Activated naive CD4-positive, alpha-beta T cell treated with anti-CD3 and anti-CD28 coated beads, Interleukin-2, amount 50 U/mL, for 24 hours (primary cell): ENCODE measurements at regions not wholly inside any gene's neighbourhood (a gene's known extent, or its start where the extent isn't known, plus 50 kb on each side); places are given as distances from the start of the nearest gene placed in this dataset.
"Not testable (repeated sequence)": the region's sequence is repeated elsewhere in the genome, so short reads cannot be mapped to it uniquely, and the experiment has no call there.

Experiments used
- H3K27ac Mint-ChIP-seq: one replicate; pipeline ENCODE4 v1.8.0; 2021; ENCODE audit warnings: mild to moderate bottlenecking, mixed read lengths
- H3K27me3 Mint-ChIP-seq: one replicate; pipeline ENCODE4 v1.8.0; 2021; ENCODE audit warnings: mixed read lengths
- H3K36me3 Mint-ChIP-seq: one replicate; pipeline ENCODE4 v1.8.0; 2021; ENCODE audit warnings: mixed read lengths
- H3K4me1 Mint-ChIP-seq: one replicate; pipeline ENCODE4 v1.8.0; 2021; ENCODE audit warnings: mixed read lengths
- H3K4me3 Mint-ChIP-seq: one replicate; pipeline ENCODE4 v1.8.0; 2021; ENCODE audit warnings: mild to moderate bottlenecking, mixed read lengths
- H3K9me3 Mint-ChIP-seq: one replicate; pipeline ENCODE4 v1.8.0; 2021; ENCODE audit warnings: mixed read lengths

GRCh38 chr3:153629148-153629547 lies 467.1 kb downstream of the RAP2B start:
- Mint-ChIP-seq H3K9me3 (no peaks in the 10 kb centered on the region), H3K4me1 (peaks cover 62% of the 10 kb centered on the region), H3K27me3 (no peaks in the 10 kb centered on the region), H3K27ac (peak overlapping the region; percentile 20), H3K4me3 (no peak overlapping the region), H3K36me3 (no peaks in the 10 kb centered on the region)

DNA sequence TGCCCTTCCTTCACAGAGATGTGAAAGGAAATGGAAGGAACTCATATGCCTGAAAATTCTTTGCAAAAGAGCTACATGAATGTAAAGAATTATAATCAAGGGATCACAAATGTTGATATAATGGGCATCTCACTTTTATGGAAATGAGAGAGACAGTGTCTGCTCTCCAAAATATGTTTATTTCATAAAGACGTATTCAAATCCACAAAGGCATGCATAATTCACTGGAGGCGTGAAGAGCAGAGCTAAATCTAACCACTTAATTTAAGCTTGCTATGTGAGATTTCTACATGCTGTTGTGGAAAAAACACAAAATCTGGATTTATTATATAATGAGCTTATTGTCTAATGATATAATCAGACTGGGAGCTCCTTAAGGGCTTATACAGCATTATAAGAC lies 469.1 kb downstream of the RAP2B start:
- no peaks in the 10 kb centered on the region for H3K27me3 Mint-ChIP-seq
- H3K36me3 Mint-ChIP-seq: no peaks in the 10 kb centered on the region
- H3K4me3 Mint-ChIP-seq: no peak overlapping the region
- no peak overlapping the region for H3K27ac Mint-ChIP-seq
- H3K4me1 Mint-ChIP-seq: peaks cover 49% of the 10 kb centered on the region
- no peaks in the 10 kb centered on the region for H3K9me3 Mint-ChIP-seq

DNA sequence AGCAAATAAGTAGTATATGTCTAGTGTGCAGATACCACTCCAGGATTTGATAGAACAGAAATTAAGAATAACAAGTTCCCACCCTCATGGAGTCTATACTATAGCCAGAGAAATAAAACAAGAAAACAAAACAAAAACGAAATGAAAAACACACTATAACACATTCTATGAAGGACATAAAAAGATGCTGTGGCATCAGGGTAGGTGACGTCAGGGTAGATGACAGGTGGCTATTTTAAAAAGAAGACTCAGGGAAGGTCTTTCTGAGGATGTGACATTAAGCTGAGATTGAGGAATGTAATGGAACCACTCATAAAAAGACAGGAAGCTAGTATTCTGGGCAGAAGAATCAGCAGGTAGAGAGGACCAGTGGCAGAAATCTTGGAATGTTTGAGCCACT lies 469.6 kb downstream of the RAP2B start:
- Mint-ChIP-seq H3K9me3 (no peaks in the 10 kb centered on the region), H3K4me3 (no peak overlapping the region), H3K27ac (no peak overlapping the region), H3K4me1 (peaks cover 43% of the 10 kb centered on the region), H3K36me3 (no peaks in the 10 kb centered on the region), H3K27me3 (no peaks in the 10 kb centered on the region)

DNA sequence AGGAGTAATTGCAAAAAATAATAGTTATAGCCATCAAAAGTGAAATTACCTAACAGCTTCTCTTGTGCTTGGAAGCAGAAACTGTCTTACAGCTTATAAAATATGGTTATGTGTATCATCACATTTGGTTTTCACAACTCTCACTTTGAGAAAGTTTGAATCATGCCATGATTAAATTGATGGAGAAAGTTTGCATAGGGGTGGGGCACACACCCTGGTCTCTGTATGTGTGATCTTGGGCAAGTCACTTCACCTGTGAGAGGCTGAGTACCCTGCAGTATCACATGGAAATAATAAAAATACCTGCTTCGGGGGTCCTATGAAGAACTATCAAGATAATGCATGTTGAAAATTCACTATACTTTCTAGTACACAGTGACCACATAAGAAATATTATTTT lies 471.4 kb downstream of the RAP2B start:
- H3K4me1 Mint-ChIP-seq: peaks cover 36% of the 10 kb centered on the region

GRCh38 chr3:153634683-153635082 lies 472.7 kb downstream of the RAP2B start:
- H3K4me3 Mint-ChIP-seq: no peak overlapping the region
- no peaks in the 10 kb centered on the region for H3K36me3 Mint-ChIP-seq
- peak overlapping the region; percentile 5 for H3K27ac Mint-ChIP-seq
- peaks cover 25% of the 10 kb centered on the region for H3K4me1 Mint-ChIP-seq
- H3K27me3 Mint-ChIP-seq: no peaks in the 10 kb centered on the region
- no peaks in the 10 kb centered on the region for H3K9me3 Mint-ChIP-seq

More for the DNA sequence above, 471.4 kb downstream of the RAP2B start:
- Mint-ChIP-seq H3K27ac (no peak overlapping the region), H3K4me3 (no peak overlapping the region), H3K9me3 (no peaks in the 10 kb centered on the region), H3K27me3 (no peaks in the 10 kb centered on the region), H3K36me3 (no peaks in the 10 kb centered on the region)

DNA sequence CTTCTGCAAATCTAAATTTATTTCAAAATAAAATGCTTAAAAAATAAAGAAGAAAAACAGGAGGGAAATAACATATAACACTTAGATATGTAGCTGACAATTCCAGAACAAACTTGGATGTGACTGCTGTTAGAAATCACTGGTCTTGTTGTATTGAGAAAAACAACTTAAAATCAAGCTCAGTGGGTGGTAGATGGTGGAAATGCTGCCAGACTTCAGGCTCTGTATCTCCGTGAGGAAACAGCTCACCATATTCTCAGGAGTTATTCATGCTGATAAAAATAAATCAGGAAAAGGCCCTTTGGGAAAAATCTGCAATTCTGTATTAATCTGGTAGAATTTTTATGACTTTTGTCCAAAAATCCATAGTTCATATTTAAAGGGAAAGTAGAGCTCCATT lies 477.6 kb downstream of the RAP2B start:
- Mint-ChIP-seq H3K27me3 (no peaks in the 10 kb centered on the region), H3K36me3 (peaks cover 3% of the 10 kb centered on the region), H3K4me1 (peaks cover 44% of the 10 kb centered on the region), H3K27ac (no peak overlapping the region), H3K4me3 (no peak overlapping the region), H3K9me3 (no peaks in the 10 kb centered on the region)

GRCh38 chr3:153640689-153641665 lies 479.0 kb downstream of the RAP2B start:
- H3K4me1 Mint-ChIP-seq: peaks cover 43% of the 10 kb centered on the region

GRCh38 chr3:153642576-153642975 lies 478.6 kb upstream of the ARHGEF26 start:
- peaks cover 43% of the 10 kb centered on the region for H3K4me1 Mint-ChIP-seq
- H3K27ac Mint-ChIP-seq, H3K36me3 Mint-ChIP-seq, H3K27me3 Mint-ChIP-seq, H3K9me3 Mint-ChIP-seq, H3K4me3 Mint-ChIP-seq: not testable (repeated sequence)

More at GRCh38 chr3:153640689-153641665, 479.0 kb downstream of the RAP2B start:
- no peaks in the 10 kb centered on the region for H3K27me3 Mint-ChIP-seq
- peaks cover 3% of the 10 kb centered on the region for H3K36me3 Mint-ChIP-seq
- H3K9me3 Mint-ChIP-seq: no peaks in the 10 kb centered on the region
- no peak overlapping the region for H3K27ac Mint-ChIP-seq
- no peak overlapping the region for H3K4me3 Mint-ChIP-seq

GRCh38 chr3:153643471-153643870 lies 477.7 kb upstream of the ARHGEF26 start:
- not testable (repeated sequence) for H3K27me3 Mint-ChIP-seq, H3K9me3 Mint-ChIP-seq, H3K36me3 Mint-ChIP-seq
- Mint-ChIP-seq H3K27ac (peak overlapping the region; percentile 1), H3K4me1 (peaks cover 43% of the 10 kb centered on the region), H3K4me3 (peak overlapping the region; percentile 45)

DNA sequence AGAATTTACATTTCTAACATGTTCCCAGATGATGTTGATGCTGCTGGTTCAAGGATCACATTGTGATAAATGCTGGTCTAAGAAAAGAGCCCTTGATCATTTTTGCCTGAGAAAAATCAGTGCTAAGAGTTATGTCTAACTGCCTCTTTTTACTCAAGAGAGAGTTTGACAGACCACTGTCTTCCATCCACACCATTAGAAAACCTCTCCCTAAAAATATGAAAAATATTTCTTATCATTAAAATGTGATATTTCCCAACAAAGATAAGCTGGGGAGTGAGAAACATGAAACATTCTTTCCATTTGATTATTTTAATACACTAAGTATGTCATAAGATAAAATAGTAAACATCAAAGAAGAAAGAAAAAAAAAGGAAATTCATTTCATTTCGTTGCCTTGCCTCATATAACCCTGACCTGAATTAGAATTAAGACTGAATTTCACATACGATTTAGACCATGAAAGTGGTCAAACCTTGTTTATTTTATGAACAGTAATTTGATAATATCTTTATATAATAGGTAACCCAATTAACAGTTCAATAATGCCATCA lies 471.8 kb upstream of the ARHGEF26 start:
- no peaks in the 10 kb centered on the region for H3K27me3 Mint-ChIP-seq
- H3K4me1 Mint-ChIP-seq: peaks cover 6% of the 10 kb centered on the region
- H3K36me3 Mint-ChIP-seq: no peaks in the 10 kb centered on the region
- H3K27ac Mint-ChIP-seq: no peak overlapping the region
- H3K4me3 Mint-ChIP-seq: no peak overlapping the region
- H3K9me3 Mint-ChIP-seq: peaks cover 5% of the 10 kb centered on the region

- Mint-ChIP-seq H3K9me3 (peaks cover 5% of the 10 kb centered on the region), H3K27ac (no peak overlapping the region), H3K36me3 (no peaks in the 10 kb centered on the region), H3K4me3 (no peak overlapping the region), H3K27me3 (no peaks in the 10 kb centered on the region), H3K4me1 (no peaks in the 10 kb centered on the region)
Observed at GRCh38 chr3:153652076-153652475, 469.1 kb upstream of the ARHGEF26 start.

DNA sequence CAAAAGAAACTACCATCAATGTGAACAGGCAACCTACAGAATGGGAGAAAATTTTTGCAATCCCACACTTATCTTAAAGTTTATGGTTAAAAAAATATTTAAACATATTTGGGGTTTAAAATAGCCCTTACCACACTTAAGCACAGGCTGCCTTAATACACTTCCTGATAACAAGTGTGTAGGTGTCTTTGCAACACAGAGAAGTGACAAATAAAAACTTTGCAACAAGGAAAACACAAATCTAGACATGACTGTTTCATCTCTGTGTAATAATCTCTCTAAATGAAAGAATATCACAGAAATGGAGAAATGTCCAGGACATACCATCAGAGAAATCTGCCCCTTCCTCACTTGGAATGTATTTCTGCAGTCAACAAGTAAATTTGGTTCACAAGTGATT lies 464.1 kb upstream of the ARHGEF26 start:
- H3K27me3 Mint-ChIP-seq: no peaks in the 10 kb centered on the region
- no peaks in the 10 kb centered on the region for H3K36me3 Mint-ChIP-seq
- H3K9me3 Mint-ChIP-seq: no peaks in the 10 kb centered on the region

GRCh38 chr3:153657461-153657860 lies 463.7 kb upstream of the ARHGEF26 start:
- no peak overlapping the region for H3K27ac Mint-ChIP-seq
- no peaks in the 10 kb centered on the region for H3K9me3 Mint-ChIP-seq
- H3K4me1 Mint-ChIP-seq: no peaks in the 10 kb centered on the region
- no peaks in the 10 kb centered on the region for H3K27me3 Mint-ChIP-seq
- H3K36me3 Mint-ChIP-seq: no peaks in the 10 kb centered on the region
- no peak overlapping the region for H3K4me3 Mint-ChIP-seq

More for the DNA sequence above, 464.1 kb upstream of the ARHGEF26 start:
- H3K4me3 Mint-ChIP-seq: no peak overlapping the region
- H3K4me1 Mint-ChIP-seq: no peaks in the 10 kb centered on the region
- no peak overlapping the region for H3K27ac Mint-ChIP-seq

- Mint-ChIP-seq H3K4me3 (no peak overlapping the region), H3K27me3 (no peaks in the 10 kb centered on the region), H3K36me3 (no peaks in the 10 kb centered on the region)
Observed at GRCh38 chr3:153658136-153658535, 463.1 kb upstream of the ARHGEF26 start.

DNA sequence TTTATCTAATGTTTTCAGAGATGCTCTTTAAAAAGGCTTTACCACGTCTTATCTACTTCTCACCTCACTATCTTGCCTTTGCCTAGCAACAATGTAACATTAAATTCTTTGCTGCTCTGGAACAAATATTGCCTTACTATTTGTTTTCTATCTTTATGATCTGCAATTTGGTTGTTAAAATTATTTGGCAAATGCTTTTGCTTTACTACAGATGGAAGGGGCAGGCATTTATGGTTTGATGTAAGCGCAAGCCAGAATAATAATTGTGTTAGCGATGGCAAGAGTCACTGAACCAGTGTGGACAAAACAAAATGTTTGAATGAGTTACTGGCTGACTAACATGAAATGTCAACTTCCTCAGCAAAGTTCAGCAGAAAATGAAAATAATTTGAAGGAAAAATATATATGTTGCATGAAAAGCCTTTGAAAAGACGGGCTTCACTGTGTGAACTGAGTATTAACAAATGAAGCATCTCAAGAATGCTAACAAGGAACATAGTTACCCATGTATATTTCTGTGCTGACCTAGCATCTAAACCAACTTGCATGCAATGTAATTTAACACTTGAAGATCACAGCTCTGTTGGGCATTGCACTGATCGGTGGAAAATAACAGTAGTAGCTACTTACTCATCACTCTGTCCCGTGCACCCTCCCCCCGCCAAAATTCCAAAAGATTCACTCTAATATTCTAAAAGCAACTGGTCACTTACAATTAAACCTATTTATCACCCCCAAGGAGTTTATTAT lies 454.0 kb upstream of the ARHGEF26 start:
- H3K4me1 Mint-ChIP-seq: no peaks in the 10 kb centered on the region
- H3K27ac Mint-ChIP-seq: no peak overlapping the region
- no peak overlapping the region for H3K4me3 Mint-ChIP-seq
- no peaks in the 10 kb centered on the region for H3K36me3 Mint-ChIP-seq
- H3K9me3 Mint-ChIP-seq: no peaks in the 10 kb centered on the region
- no peaks in the 10 kb centered on the region for H3K27me3 Mint-ChIP-seq

More at GRCh38 chr3:153658136-153658535, 463.1 kb upstream of the ARHGEF26 start:
- Mint-ChIP-seq H3K27ac (no peak overlapping the region), H3K4me1 (no peaks in the 10 kb centered on the region), H3K9me3 (no peaks in the 10 kb centered on the region)

GRCh38 chr3:153669527-153669926 lies 451.7 kb upstream of the ARHGEF26 start:
- H3K36me3 Mint-ChIP-seq: no peaks in the 10 kb centered on the region
- no peak overlapping the region for H3K27ac Mint-ChIP-seq
- H3K27me3 Mint-ChIP-seq: no peaks in the 10 kb centered on the region
- H3K4me1 Mint-ChIP-seq: peaks cover 4% of the 10 kb centered on the region
- no peak overlapping the region for H3K4me3 Mint-ChIP-seq
- peaks cover 3% of the 10 kb centered on the region for H3K9me3 Mint-ChIP-seq
